ENCODE measurements at regions not wholly inside any gene's neighbourhood (a gene's known extent, or its start where the extent isn't known, plus 50 kb on each side); places are given as distances from the start of the nearest gene placed in this dataset.

- no peak for DNase-seq
Observed at GRCh38 chr2:198782734-198783133, 675.0 kb downstream of the SATB2 start.

DNA sequence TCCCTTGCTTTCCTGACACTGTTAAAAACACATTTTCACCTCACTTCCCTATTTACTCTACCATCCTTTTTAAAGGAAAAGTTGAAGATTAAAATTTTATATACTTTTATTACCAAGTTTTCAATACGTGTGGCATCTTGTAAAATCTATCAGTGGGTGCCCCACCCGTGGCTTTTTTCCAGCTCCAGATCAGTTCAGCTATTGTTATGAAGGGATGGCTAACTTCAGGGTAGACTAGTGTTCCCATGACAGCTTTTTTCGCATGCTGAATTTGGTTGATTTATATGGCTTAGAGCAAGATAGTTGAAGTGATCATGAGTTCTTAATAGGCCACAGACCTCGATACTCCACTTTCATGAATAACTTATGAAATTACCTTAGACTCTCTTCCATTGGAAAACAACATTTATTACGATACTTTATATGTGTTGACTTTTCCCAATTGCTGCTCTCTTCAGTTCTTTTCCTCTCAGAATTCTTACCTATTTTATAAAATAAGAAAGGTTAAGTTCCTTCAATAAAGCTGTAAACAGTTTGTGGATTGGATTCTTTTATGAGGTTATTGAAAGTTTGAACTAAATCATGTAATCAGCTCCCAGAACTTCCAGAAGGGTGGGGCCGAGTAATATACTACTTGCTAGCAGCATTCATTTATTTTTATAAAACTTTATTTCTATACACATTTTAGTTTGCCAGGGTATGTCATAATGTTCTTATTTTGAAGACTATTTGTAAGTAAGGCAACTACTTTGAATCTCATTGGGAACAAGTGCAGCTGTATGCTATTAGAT is 680.9 kb downstream of the SATB2 start:
- no peak for DNase-seq

DNA sequence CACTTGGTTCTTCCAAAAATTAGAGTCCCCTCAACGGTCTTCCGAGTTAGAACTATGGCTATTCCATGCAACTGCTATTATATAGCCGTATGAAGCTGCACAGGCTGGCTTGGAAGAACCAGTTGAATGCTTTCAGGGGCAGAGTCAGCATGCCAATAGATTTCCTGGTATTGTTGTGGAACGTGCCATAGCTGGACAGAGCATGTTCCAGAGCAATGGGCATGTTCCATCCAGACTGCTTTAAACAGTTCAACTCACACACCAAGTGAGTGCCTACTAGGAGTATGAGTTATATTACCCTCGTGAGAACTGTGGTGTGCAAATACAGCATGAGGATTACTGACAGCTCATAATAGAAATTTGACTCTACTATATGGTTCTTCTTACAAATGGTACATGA is 682.0 kb downstream of the SATB2 start:
- DNase-seq: no peak

- DNase-seq: no peak
Observed at GRCh38 chr2:198774576-198774975, 683.2 kb downstream of the SATB2 start.

DNA sequence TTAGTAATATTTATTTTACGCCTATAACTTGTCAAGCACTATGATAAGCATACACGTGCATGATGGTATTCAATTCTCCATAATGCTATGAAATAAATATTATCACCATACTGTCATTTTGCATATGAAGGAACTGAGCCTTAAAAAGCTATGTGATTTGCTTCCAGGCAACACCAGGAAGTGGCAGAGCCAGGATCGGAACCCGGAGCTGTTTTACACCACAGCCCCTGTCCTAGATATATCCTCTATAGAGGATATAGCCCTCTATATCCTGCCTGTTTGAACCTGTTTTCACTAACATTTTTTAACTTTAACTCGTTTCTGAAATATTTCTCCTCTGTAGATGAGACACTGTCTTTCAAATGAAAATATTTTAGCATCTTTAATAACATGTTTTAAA is 690.0 kb downstream of the SATB2 start:
- DNase-seq: no peak

- DNase-seq: no peak
Observed at GRCh38 chr2:198763793-198764192, 693.9 kb downstream of the SATB2 start.

- DNase-seq: no peak
Observed at GRCh38 chr2:198762441-198762840, 695.3 kb downstream of the SATB2 start.

- no peak for DNase-seq
Observed at GRCh38 chr2:198757069-198757468, 700.7 kb downstream of the SATB2 start.

DNA sequence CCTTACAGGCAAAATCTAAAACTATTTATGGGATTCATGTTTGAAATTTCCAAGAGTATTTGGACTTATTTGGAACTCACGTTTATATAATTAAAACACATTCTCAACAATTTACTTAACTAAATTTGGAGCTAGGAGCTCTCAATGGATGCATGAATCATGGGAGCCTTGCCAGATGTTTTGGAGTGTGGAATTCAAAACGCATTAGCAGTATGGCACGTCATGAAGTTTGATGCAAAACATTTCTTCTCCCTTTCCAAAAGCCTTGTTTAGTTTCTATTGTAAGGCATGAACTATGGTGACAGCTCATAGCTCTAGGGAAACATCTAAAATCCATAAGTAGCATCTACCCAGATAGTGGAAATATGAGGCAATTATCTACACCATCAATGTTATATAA is 701.6 kb downstream of the SATB2 start:
- DNase-seq: no peak

DNA sequence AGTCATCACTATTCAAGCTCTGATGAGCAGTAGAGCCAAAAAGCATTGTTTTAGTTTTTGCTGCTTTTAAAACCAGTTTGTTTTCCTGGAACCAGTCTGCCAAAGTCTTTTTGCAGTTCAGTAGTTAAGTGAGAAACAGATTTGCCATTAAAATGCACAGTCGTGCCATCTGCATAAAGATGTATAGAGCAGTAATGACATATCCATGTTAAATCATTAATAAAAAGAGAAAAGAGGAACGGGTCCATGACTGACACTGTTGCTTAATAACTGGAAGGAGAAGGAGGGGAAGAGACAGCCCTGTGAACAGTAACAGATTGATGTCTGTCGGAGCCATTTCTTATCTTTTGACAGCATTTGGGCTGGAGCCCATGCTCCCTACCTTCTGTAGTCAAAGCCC is 704.6 kb downstream of the SATB2 start:
- DNase-seq: no peak

DNA sequence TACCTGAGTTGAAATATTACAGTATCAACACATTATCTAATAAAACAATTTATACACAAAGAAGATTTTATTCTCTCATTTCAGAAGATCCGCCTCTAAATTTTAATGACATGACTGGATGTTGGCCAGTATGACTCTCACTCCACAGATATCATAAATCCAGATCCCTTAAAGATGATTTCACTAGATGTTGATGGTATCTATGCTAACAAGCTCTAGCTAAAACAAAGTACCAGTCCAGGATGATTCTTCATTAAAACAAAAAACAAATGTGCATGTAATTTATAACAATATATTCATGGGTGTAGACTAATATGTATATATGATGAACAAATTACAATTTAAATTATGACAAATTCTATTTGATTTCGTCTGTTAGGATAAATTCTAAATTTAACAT is 708.4 kb downstream of the SATB2 start:
- no peak for DNase-seq

GRCh38 chr2:198731842-198732399 is 725.8 kb downstream of the SATB2 start:
- no peak for DNase-seq

DNA sequence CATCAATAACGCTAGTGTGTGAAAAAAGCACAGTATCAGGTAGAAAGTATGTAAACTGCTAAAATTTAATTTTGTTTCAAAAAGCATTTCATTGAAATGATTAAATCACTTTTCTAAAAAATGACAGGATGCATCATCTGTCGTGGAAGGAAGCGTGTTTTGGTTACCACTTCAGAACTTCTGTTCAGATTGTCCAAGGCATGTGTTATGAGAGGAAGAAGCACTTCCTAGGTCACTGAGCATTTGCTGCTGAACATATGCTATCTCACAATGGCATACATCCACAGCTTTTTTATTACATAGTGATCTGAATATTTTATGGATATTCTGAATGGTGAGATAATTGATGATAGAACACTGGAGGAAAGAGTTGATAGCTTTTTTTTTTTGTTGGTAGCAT is 737.5 kb downstream of the SATB2 start:
- DNase-seq: no peak

GRCh38 chr2:198717451-198717850 is 740.3 kb downstream of the SATB2 start:
- DNase-seq: no peak

- no peak for DNase-seq
Observed at GRCh38 chr2:198715302-198715835, 742.4 kb downstream of the SATB2 start.

GRCh38 chr2:198712485-198712884 is 745.3 kb downstream of the SATB2 start:
- DNase-seq: no peak

DNA sequence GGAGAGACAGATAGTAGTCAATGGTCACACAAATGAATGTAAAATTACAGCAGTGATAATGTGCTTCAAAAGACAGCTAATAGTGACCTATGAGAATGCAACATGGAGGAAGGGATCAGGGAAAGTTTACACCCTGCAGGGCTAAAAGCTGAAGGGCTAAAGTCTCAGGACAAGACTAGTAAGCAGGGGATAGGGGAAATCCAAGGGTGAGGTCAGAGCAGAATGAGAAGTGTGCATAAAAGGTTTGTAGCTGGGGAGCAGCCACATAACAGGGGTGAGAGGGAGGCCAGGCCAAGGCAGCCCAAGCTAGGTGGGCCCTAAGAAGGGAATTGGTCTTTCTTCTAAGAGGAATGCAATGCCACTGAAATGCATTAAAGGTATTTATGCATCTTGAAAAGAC is 746.3 kb downstream of the SATB2 start:
- DNase-seq: no peak

GRCh38 chr2:198710562-198710961 is 747.2 kb downstream of the SATB2 start:
- DNase-seq: no peak

DNA sequence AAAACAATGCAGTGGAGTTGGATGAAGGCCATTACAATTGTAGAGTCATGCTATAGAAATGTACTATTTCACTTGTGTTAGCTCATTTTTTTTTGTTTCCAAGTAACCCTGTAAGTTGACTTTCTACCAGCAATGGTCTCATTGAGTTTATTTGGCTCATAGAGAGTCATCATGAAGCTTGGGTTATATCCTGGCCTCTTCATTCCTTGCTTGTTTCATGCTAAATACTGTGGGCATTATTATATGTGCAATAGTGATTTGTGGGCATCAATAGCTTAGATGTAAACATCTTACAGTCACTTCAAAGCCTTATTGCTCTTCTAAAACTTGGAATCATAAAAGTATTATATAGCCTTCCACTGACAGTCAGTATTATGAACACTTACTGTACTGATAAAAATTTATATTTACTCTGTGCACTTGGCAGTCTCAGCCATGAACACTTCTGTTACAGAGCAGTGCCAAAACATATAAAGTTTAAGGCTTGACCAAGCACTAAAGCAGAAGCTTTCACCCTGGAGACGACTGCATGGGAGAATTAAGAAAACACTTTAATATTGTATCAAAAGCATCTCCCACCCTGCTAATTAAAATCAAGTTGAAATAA is 751.2 kb downstream of the SATB2 start:
- no peak for DNase-seq

GRCh38 chr2:198703281-198703680 is 754.5 kb downstream of the SATB2 start:
- no peak for DNase-seq

- DNase-seq: no peak
Observed at GRCh38 chr2:198702796-198703195, 754.9 kb downstream of the SATB2 start.

GRCh38 chr2:198701481-198701880 is 756.3 kb downstream of the SATB2 start:
- no peak for DNase-seq

DNA sequence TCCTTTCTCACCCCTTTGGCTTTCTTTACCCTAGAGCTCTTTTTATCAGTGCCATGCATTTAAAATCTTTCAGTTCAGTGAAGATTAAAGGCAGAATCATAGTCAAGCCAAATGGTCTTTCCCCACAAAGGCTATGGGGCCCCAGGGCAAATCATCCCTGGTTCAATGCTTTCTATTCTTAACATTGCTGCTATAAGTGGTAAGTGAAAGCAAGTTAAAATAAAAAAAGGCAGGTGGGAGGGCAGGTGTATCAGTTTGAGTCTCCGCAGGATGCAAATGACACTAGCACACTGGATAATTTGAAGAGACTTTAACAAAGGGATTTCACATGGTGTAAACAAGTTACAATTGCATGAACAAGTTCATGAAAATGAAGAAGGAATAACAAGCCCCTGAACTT is 757.4 kb downstream of the SATB2 start:
- no peak for DNase-seq

DNA sequence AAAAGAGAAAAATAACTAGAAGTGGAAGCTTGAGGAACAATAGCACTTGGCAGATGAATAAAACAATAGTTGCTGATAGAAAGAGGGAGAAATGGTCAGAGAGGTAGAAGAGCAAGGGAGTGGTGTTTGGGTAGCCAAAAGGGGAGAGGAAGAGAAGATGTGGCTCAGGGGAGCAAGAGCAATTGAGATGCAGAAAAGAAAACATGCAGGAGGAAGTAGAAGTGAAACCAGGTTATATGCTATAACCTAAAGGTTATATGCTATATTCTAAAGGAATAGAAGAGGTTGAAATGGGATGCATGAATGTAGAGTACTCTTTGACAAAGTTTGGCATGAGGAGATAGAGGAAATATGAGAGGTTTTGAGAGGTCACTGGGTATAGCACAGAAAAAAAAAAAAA is 759.5 kb downstream of the SATB2 start:
- DNase-seq: no peak

Measured in islet precursor cell (in vitro differentiated cells).